ENCODE measurements at regions not wholly inside any gene's neighbourhood (a gene's known extent, or its start where the extent isn't known, plus 50 kb on each side); places are given as distances from the start of the nearest gene placed in this dataset.

DNA sequence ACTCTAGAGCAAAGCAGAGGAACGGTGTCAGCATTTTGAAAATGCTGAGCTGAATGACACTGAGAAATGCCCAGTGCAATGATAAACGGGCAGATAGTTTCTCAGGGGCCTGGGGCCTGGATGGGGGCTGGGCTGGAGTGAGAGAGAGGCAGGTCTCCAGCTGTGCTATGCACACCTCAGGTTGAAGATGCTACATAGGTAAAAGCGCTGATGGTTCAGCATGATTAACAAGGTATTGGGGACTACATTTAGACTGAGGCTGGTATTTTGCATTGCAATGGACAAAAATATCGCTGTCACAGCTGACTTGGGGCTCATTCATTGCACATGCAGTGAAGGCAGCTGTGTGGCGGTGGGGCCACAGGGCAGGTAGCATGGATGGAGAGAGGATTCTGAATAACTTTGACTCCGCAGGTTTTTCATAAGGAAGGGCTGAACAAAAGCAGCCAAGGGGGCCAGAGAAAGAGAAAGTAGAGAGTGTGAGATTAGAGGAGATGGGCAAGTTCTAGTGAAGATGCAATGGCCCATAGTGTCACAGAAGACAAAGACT is 290.8 kb upstream of the ZNF32 start:
- no peak for DNase-seq (ENCODE audit: low read depth, low spot score)
- POLR2A ChIA-PET, result no interaction called here

GRCh38 chr10:43938810-43939209 is 290.1 kb upstream of the ZNF32 start:
- in situ Hi-C loops (cut with HindIII; ENCODE audit: low pct_unique_long_range_greater_than_20kb, low sequenced_read_pairs), result no loop called here
- ChIA-PET CTCF (no interaction called here), POLR2A (no interaction called here)
- Histone ChIP-seq H3K27me3 (ENCODE audit: control insufficient read depth, insufficient read depth, low read length) (no peaks in the 10 kb centered on the region), H3K9me3 (ENCODE audit: control insufficient read depth, insufficient read depth, low read depth, low read length) (no peaks in the 10 kb centered on the region), H3K4me3 (ENCODE audit: low read depth in 2 of 2, low read length in 2 of 2) (no peak overlapping the region), H3K36me3 (ENCODE audit: control insufficient read depth, insufficient read depth, low read length) (no peaks in the 10 kb centered on the region), H3K27ac (ENCODE audit: low read length) (no peak overlapping the region), H3K4me1 (ENCODE audit: control insufficient read depth, insufficient read depth, low read length) (no peaks in the 10 kb centered on the region)
- TF ChIP-seq TCF7L2 (IDR thresholded peaks at IDR 0.05; ENCODE audit: low read depth, low read length) (no peak), CTCF (IDR thresholded peaks at IDR 0.05) (no peak), SIN3A (IDR thresholded peaks at IDR 0.05; ENCODE audit: borderline replicate concordance, insufficient read depth, low read depth, low read length) (no peak), POLR2AphosphoS5 (IDR thresholded peaks at IDR 0.05; ENCODE audit: low read depth, low read length) (no peak)
- TF ChIP-seq, protein P1, sequence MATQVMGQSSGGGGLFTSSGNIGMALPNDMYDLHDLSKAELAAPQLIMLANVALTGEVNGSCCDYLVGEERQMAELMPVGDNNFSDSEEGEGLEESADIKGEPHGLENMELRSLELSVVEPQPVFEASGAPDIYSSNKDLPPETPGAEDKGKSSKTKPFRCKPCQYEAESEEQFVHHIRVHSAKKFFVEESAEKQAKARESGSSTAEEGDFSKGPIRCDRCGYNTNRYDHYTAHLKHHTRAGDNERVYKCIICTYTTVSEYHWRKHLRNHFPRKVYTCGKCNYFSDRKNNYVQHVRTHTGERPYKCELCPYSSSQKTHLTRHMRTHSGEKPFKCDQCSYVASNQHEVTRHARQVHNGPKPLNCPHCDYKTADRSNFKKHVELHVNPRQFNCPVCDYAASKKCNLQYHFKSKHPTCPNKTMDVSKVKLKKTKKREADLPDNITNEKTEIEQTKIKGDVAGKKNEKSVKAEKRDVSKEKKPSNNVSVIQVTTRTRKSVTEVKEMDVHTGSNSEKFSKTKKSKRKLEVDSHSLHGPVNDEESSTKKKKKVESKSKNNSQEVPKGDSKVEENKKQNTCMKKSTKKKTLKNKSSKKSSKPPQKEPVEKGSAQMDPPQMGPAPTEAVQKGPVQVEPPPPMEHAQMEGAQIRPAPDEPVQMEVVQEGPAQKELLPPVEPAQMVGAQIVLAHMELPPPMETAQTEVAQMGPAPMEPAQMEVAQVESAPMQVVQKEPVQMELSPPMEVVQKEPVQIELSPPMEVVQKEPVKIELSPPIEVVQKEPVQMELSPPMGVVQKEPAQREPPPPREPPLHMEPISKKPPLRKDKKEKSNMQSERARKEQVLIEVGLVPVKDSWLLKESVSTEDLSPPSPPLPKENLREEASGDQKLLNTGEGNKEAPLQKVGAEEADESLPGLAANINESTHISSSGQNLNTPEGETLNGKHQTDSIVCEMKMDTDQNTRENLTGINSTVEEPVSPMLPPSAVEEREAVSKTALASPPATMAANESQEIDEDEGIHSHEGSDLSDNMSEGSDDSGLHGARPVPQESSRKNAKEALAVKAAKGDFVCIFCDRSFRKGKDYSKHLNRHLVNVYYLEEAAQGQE (IDR thresholded peaks at IDR 0.05; ENCODE audit: insufficient read depth in 1 of 2, low read depth in 2 of 2, low read length in 1 of 2), result no peak
- intact Hi-C loops (cut with micrococcal nuclease; ENCODE audit: unreplicated experiment), result no loop called here
- DNase-seq (ENCODE audit: low read depth, low spot score) (no peak), ATAC-seq (no peak)
- no TSS peak for BruUV-seq (replicated peaks)

More for the DNA sequence above, 290.8 kb upstream of the ZNF32 start:
- no peak for TF ChIP-seq TCF7L2 (IDR thresholded peaks at IDR 0.05; ENCODE audit: low read depth, low read length)
- TF ChIP-seq, protein P1 (IDR thresholded peaks at IDR 0.05; ENCODE audit: insufficient read depth in 1 of 2, low read depth in 2 of 2, low read length in 1 of 2), result no peak
- TF ChIP-seq POLR2AphosphoS5 (IDR thresholded peaks at IDR 0.05; ENCODE audit: low read depth, low read length), result no peak
- TF ChIP-seq SIN3A (IDR thresholded peaks at IDR 0.05; ENCODE audit: borderline replicate concordance, insufficient read depth, low read depth, low read length), result no peak
- TF ChIP-seq CTCF (IDR thresholded peaks at IDR 0.05), result no peak
- H3K36me3 ChIP-seq (ENCODE audit: control insufficient read depth, insufficient read depth, low read length), result no peaks in the 10 kb centered on the region
- no peak overlapping the region for H3K4me3 ChIP-seq (ENCODE audit: low read depth in 2 of 2, low read length in 2 of 2)
- in situ Hi-C loops (cut with HindIII; ENCODE audit: low pct_unique_long_range_greater_than_20kb, low sequenced_read_pairs) (no loop called here), intact Hi-C loops (cut with micrococcal nuclease; ENCODE audit: unreplicated experiment) (no loop called here)
- no peak overlapping the region for H3K27ac ChIP-seq (ENCODE audit: low read length)
- H3K27me3 ChIP-seq (ENCODE audit: control insufficient read depth, insufficient read depth, low read length), result no peaks in the 10 kb centered on the region
- H3K9me3 ChIP-seq (ENCODE audit: control insufficient read depth, insufficient read depth, low read depth, low read length), result no peaks in the 10 kb centered on the region
- CTCF ChIA-PET, result no interaction called here
- ATAC-seq, result no peak
- BruUV-seq (replicated peaks), result no TSS peak
- no peaks in the 10 kb centered on the region for H3K4me1 ChIP-seq (ENCODE audit: control insufficient read depth, insufficient read depth, low read length)
